Fibroblast of villous mesenchyme (primary cell): ENCODE measurements at regions not wholly inside any gene's neighbourhood (a gene's known extent, or its start where the extent isn't known, plus 50 kb on each side); places are given as distances from the start of the nearest gene placed in this dataset.
"Not testable (repeated sequence)": the region's sequence is repeated elsewhere in the genome, so short reads cannot be mapped to it uniquely, and the experiment has no call there.

Experiments
- DNase-seq: peaks from one replicate; pipeline ENCODE4 v3.0.0-alpha.2; 2010; ENCODE audit warnings: low read depth
- H3K4me3 ChIP-seq: 2 replicates; pipeline ENCODE4 v1.5.1; 2011; ENCODE audit warnings: low read depth, mild to moderate bottlenecking, low read length
- TF ChIP-seq, protein P1 (sequence below): IDR thresholded peaks from 2 replicates; pipeline ENCODE4 v1.5.1; 2012; ENCODE audit warnings: low read depth, mild to moderate bottlenecking, low read length; ENCODE audit not compliant: insufficient read depth

DNA sequence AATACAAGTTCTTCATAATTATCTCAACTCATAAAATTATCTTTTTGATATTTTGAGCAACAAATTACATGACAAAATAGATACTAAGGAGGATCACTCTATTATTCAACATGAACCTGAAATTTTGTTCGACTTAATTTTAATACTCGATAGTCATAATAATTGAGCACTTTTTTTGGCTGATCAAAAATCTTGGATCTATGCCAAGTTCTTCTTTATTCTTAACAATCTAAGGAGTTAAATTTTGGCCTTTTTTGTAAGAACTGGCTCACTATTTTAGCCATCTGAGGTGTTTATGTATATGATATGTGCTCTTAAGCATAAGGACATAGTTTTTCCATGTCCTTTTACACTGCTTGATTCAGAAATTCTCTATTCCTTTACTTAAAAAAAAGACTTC lies 996.1 kb upstream of the COX7C start:
- DNase-seq, result no peak
- H3K4me3 ChIP-seq, result no peak overlapping the region
- TF ChIP-seq, protein P1, sequence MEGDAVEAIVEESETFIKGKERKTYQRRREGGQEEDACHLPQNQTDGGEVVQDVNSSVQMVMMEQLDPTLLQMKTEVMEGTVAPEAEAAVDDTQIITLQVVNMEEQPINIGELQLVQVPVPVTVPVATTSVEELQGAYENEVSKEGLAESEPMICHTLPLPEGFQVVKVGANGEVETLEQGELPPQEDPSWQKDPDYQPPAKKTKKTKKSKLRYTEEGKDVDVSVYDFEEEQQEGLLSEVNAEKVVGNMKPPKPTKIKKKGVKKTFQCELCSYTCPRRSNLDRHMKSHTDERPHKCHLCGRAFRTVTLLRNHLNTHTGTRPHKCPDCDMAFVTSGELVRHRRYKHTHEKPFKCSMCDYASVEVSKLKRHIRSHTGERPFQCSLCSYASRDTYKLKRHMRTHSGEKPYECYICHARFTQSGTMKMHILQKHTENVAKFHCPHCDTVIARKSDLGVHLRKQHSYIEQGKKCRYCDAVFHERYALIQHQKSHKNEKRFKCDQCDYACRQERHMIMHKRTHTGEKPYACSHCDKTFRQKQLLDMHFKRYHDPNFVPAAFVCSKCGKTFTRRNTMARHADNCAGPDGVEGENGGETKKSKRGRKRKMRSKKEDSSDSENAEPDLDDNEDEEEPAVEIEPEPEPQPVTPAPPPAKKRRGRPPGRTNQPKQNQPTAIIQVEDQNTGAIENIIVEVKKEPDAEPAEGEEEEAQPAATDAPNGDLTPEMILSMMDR, result no peak

- TF ChIP-seq, protein P1, result no peak
- no peak overlapping the region for H3K4me3 ChIP-seq
- no peak for DNase-seq
Measured at GRCh38 chr5:85628153-85628552, 989.6 kb upstream of the COX7C start.

DNA sequence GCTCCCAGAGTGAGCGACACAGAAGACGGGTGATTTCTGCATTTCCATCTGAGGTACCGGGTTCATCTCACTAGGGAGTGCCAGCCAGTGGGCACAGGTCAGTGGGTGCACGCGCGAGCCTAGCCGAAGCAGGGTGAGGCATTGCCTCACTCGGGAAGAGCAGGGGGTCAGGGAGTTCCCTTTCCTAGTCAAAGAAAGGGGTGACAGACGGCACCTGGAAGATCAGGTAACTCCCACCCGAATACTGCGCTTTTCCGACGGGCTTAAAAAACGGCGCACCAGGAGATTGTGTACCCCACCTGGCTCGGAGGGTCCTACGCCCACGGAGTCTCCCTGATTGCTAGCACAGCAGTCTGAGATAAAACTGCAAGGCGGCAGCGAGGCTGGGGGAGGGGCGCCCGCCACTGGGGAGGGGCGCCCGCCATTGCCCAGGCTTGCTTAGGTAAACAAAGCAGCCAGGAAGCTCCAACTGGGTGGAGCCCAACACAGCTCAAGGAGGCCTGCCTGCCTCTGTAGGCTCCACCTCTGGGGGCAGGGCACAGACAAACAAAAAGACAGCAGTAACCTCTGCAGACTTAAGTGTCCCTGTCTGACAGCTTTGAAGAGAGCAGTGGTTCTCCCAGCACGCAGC lies 979.1 kb upstream of the COX7C start:
- H3K4me3 ChIP-seq, DNase-seq: not testable (repeated sequence)

DNA sequence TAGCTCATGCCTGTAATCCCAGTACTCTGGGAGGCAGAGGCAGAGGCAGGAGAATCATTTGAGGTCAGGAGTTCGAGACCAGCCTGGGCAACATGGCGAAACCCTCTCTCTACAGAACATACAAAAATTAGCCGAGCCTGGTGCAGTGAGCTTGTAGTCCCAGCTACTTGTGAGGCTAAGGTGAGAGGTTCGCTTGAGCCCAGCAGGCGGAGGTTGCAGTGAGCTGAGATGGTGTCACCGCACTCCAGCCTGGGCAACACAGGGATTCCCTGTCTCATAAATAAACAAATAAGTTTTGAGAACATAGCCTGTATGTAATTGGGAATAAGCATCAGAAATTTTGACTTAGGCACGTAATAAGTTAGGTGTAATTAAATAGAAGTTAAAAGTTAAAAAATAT lies 971.7 kb upstream of the COX7C start:
- no peak overlapping the region for H3K4me3 ChIP-seq
- no peak for DNase-seq
- TF ChIP-seq, protein P1, result no peak

GRCh38 chr5:85646641-85647040 lies 971.1 kb upstream of the COX7C start:
- H3K4me3 ChIP-seq, result no peak overlapping the region
- TF ChIP-seq, protein P1, result no peak
- no peak for DNase-seq

GRCh38 chr5:85647349-85648127 lies 970.2 kb upstream of the COX7C start:
- no peak for DNase-seq
- no peak overlapping the region for H3K4me3 ChIP-seq

DNA sequence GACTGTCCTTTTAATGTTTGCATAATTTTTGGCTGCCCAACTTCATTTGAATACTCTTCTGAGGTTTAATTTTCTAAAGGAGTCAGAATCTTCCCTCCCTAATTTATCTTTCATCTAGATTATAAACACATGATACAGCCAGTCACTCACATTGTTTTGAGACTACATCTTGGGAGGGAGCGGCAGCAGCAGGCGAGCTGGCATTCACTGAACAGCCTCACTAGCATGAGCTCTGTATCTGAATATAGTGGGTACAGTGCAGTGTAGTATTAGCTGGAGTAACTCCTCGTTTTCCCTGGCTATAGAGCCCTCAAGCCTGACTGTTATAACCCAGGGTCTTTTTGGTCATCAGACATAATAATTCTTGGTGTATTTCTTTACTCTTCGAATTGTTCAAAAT lies 969.2 kb upstream of the COX7C start:
- DNase-seq, result no peak
- TF ChIP-seq, protein P1, result no peak
- H3K4me3 ChIP-seq, result no peak overlapping the region

More at GRCh38 chr5:85647349-85648127, 970.2 kb upstream of the COX7C start:
- TF ChIP-seq, protein P1, result no peak
